ENCODE measurements at regions not wholly inside any gene's neighbourhood (a gene's known extent, or its start where the extent isn't known, plus 50 kb on each side); places are given as distances from the start of the nearest gene placed in this dataset.

GRCh38 chr7:376306-377079 is 86.5 kb downstream of the FOXL3 start:
- TF ChIP-seq CTCF (conservative IDR thresholded peaks at IDR 0.05; ENCODE audit: low read depth, low read length), result no peak
- H3K4me3 ChIP-seq (ENCODE audit: low read depth, low read length), result no peak overlapping the region
- DNase-seq (ENCODE audit: low read depth), result no peak

- no peak for TF ChIP-seq CTCF (conservative IDR thresholded peaks at IDR 0.05; ENCODE audit: low read depth, low read length)
- no peak for DNase-seq (ENCODE audit: low read depth)
These were observed 87.4 kb downstream of the FOXL3 start for GRCh38 chr7:377080-378040.

GRCh38 chr7:378041-378420 is 88.1 kb downstream of the FOXL3 start:
- no peak for DNase-seq (ENCODE audit: low read depth)
- TF ChIP-seq CTCF (conservative IDR thresholded peaks at IDR 0.05; ENCODE audit: low read depth, low read length), result no peak

More at GRCh38 chr7:377080-378040, 87.4 kb downstream of the FOXL3 start:
- no peak overlapping the region for H3K4me3 ChIP-seq (ENCODE audit: low read depth, low read length)

GRCh38 chr7:378551-379455 is 88.8 kb downstream of the FOXL3 start:
- H3K4me3 ChIP-seq (ENCODE audit: low read depth, low read length), result no peak overlapping the region
- DNase-seq (ENCODE audit: low read depth), result no peak
- no peak for TF ChIP-seq CTCF (conservative IDR thresholded peaks at IDR 0.05; ENCODE audit: low read depth, low read length)

More at GRCh38 chr7:378041-378420, 88.1 kb downstream of the FOXL3 start:
- no peak overlapping the region for H3K4me3 ChIP-seq (ENCODE audit: low read depth, low read length)

GRCh38 chr7:379456-380138 is 89.6 kb downstream of the FOXL3 start:
- TF ChIP-seq CTCF (conservative IDR thresholded peaks at IDR 0.05; ENCODE audit: low read depth, low read length), result no peak
- no peak for DNase-seq (ENCODE audit: low read depth)
- no peak overlapping the region for H3K4me3 ChIP-seq (ENCODE audit: low read depth, low read length)

GRCh38 chr7:380139-380485 is 90.1 kb downstream of the FOXL3 start:
- H3K4me3 ChIP-seq (ENCODE audit: low read depth, low read length), result no peak overlapping the region
- no peak for DNase-seq (ENCODE audit: low read depth)

More at GRCh38 chr7:380139-380485, 90.1 kb downstream of the FOXL3 start:
- TF ChIP-seq CTCF (conservative IDR thresholded peaks at IDR 0.05; ENCODE audit: low read depth, low read length), result no peak

Data from choroid plexus epithelial cell (primary cell).